Spleen (tissue), 11 donors: ENCODE measurements at regions not wholly inside any gene's neighbourhood (a gene's known extent, or its start where the extent isn't known, plus 50 kb on each side); places are given as distances from the start of the nearest gene placed in this dataset.

Experiments used
- DNase-seq: peaks from one replicate; pipeline ENCODE4 v3.0.0-alpha.2; 2020
- H3K27ac ChIP-seq, 8 donors: fragments of 200-600 bp; sonication (generic) in 7 of 8; 1 replicate in 4 of 8; 2 replicates in 4 of 8; pipeline versions ENCODE4 v1.5.0 to v1.8.0; 2016 to 2021; ENCODE audit warnings: inconsistent platforms in 4 of 8, mild to moderate bottlenecking in 4 of 8, moderate library complexity in 1 of 8
- H3K27me3 ChIP-seq, 7 donors: fragments of 200-600 bp; sonication (generic) in 6 of 7; replicated peaks in 1 of 7; 1 replicate in 4 of 7; 2 replicates in 3 of 7; pipeline versions ENCODE4 v1.5.0 to v1.8.0; 2016 to 2021; ENCODE audit warnings: inconsistent platforms in 3 of 7, mild to moderate bottlenecking in 1 of 7
- H3K36me3 ChIP-seq, 6 donors: fragments of 200-600 bp; sonication (generic) in 5 of 6; 1 replicate in 4 of 6; 2 replicates in 2 of 6; pipeline versions ENCODE4 v1.5.0 to v1.8.0; 2016 to 2021; ENCODE audit warnings: inconsistent platforms in 2 of 6
- H3K4me1 ChIP-seq, 6 donors: fragments of 200-600 bp; sonication (generic) in 5 of 6; 1 replicate in 3 of 6; 2 replicates in 3 of 6; pipeline versions ENCODE4 v1.5.0 to v1.8.0; 2016 to 2021; ENCODE audit warnings: inconsistent platforms in 3 of 6
- H3K4me3 ChIP-seq, 8 donors: fragments of 200-600 bp; sonication (generic) in 7 of 8; 1 replicate in 4 of 8; 2 replicates in 4 of 8; pipeline versions ENCODE4 v1.5.0 to v1.8.0; 2016 to 2021; ENCODE audit warnings: inconsistent platforms in 4 of 8, mild to moderate bottlenecking in 4 of 8, moderate library complexity in 2 of 8
- H3K9me3 ChIP-seq, 8 donors: fragments of 200-600 bp; sonication (generic) in 7 of 8; 1 replicate in 4 of 8; 2 replicates in 4 of 8; pipeline versions ENCODE4 v1.5.0 to v1.8.0; 2016 to 2021; ENCODE audit warnings: inconsistent platforms in 4 of 8
- CTCF ChIP-seq, 11 experiments: fragments of 200-600 bp in 7 of 11; fragments of 450-650 bp in 4 of 11; sonication (generic) in 4 of 11; IDR thresholded peaks in 8 of 11; conservative IDR thresholded peaks in 3 of 11; 1 replicate in 7 of 11; 2 replicates in 4 of 11; pipeline versions ENCODE4 v1.4.0 to v1.8.0; 2016 to 2021; ENCODE audit warnings: antibody characterized with exemption in 11 of 11, inconsistent platforms in 4 of 11, mild to moderate bottlenecking in 1 of 11
- POLR2A ChIP-seq, 3 donors: fragments of 450-650 bp; IDR thresholded peaks; one replicate each; pipeline ENCODE4 v1.5.1; 2017; ENCODE audit warnings: antibody characterized with exemption in 3 of 3, mild to moderate bottlenecking in 1 of 3
- POLR2AphosphoS5 ChIP-seq, 3 donors: sonication (generic); formaldehyde crosslinking; IDR thresholded peaks; one replicate each; pipeline ENCODE4 v1.5.1; 2017; ENCODE audit warnings: antibody characterized with exemption in 3 of 3
- WGBS, 5 donors: extraction: QIAGEN DNeasy Blood & Tissue Kit in 3 of 5; methylation state at CpG; one replicate each; pipeline versions ENCODE4 v1.1.5 to v1.1.7; 2013 to 2018; 5-methylcytosine and 5-hydroxymethylcytosine counted together
- intact Hi-C: fragments of 100-400 bp; cut with DNase I; formaldehyde crosslinking; loops from one replicate; pipeline ENCODE4 v1.15.0; 2023; ENCODE audit warnings: low total_unique reads
- donor health status: healthy with polysubstance abuse.
- donor health status: DM: no; HTN: no; CAD: no; lungs with moderate emphysema.
- donor health status: DM: no; HTN: no; CAD: no.
- donor health status: Bipolar disorder and iron deficiency.
- donor health status: healthy.
- donor health status: DM: no; HTN: no; CAD: no.
- donor health status: DM: yes; HTN: yes; CAD: no.

GRCh38 chr18:71028285-71028762 is 739.5 kb downstream of the SOCS6 start:
- intact Hi-C loops, result no loop called here
- no peak for TF ChIP-seq POLR2A (IDR thresholded peaks at IDR 0.05)
- TF ChIP-seq POLR2AphosphoS5 (IDR thresholded peaks at IDR 0.05), result no peak
- TF ChIP-seq CTCF (IDR thresholded peaks at IDR 0.05 in 8 of 11, conservative IDR thresholded peaks at IDR 0.05 in 3 of 11), result no peak
- Histone ChIP-seq H3K36me3 (no peaks in the 10 kb centered on the region), H3K4me1 (no peaks in the 10 kb centered on the region), H3K27me3 (no peaks in the 10 kb centered on the region), H3K9me3 (peaks cover 0 to 53% (median 13%) of the 10 kb centered on the region in 8 donors), H3K27ac (no peak overlapping the region), H3K4me3 (no peak overlapping the region)
- WGBS, 5 donors, result 78 to 86% (median 84%) methylated on average over 14 to 19 of the region's 19 CpGs
- no peak for DNase-seq

- H3K4me1 ChIP-seq, result no peaks in the 10 kb centered on the region
- no peaks in the 10 kb centered on the region for H3K36me3 ChIP-seq
- no peak for DNase-seq
- no peak for TF ChIP-seq CTCF (IDR thresholded peaks at IDR 0.05 in 8 of 11, conservative IDR thresholded peaks at IDR 0.05 in 3 of 11)
- no peak for TF ChIP-seq POLR2AphosphoS5 (IDR thresholded peaks at IDR 0.05)
- TF ChIP-seq POLR2A (IDR thresholded peaks at IDR 0.05), result no peak
- no peak overlapping the region for H3K27ac ChIP-seq
- WGBS, 5 donors, result 78 to 92% (median 84%) methylated on average over 4 of the region's 4 CpGs
- H3K9me3 ChIP-seq, result peaks cover 0 to 55% (median 13%) of the 10 kb centered on the region in 8 donors
- no peaks in the 10 kb centered on the region for H3K27me3 ChIP-seq
- intact Hi-C loops, result no loop called here
- no peak overlapping the region for H3K4me3 ChIP-seq
Measured at GRCh38 chr18:71027531-71027930, 738.7 kb downstream of the SOCS6 start.

- Histone ChIP-seq H3K27ac (no peak overlapping the region), H3K36me3 (no peaks in the 10 kb centered on the region), H3K9me3 (peaks cover 0 to 42% (median 13%) of the 10 kb centered on the region in 8 donors), H3K27me3 (no peaks in the 10 kb centered on the region), H3K4me3 (no peak overlapping the region), H3K4me1 (no peaks in the 10 kb centered on the region)
- intact Hi-C loops, result no loop called here
- 66 to 82% (median 75%) methylated on average over 6 of the region's 6 CpGs for WGBS, 5 donors
- TF ChIP-seq POLR2AphosphoS5 (IDR thresholded peaks at IDR 0.05) (no peak), CTCF (IDR thresholded peaks at IDR 0.05 in 8 of 11, conservative IDR thresholded peaks at IDR 0.05 in 3 of 11) (no peak), POLR2A (IDR thresholded peaks at IDR 0.05) (no peak)
- no peak for DNase-seq
Measured at GRCh38 chr18:71025505-71026225, 736.8 kb downstream of the SOCS6 start.

GRCh38 chr18:71022389-71022788 is 733.5 kb downstream of the SOCS6 start:
- H3K27me3 ChIP-seq, result no peaks in the 10 kb centered on the region
- 65 to 93% (median 79%) methylated on average over 1 of the region's 1 CpG for WGBS, 5 donors
- no peaks in the 10 kb centered on the region for H3K4me1 ChIP-seq
- peaks cover 0 to 28% (median 10%) of the 10 kb centered on the region in 8 donors for H3K9me3 ChIP-seq
- intact Hi-C loops, result no loop called here
- DNase-seq, result no peak
- H3K36me3 ChIP-seq, result no peaks in the 10 kb centered on the region
- no peak overlapping the region for H3K27ac ChIP-seq
- no peak overlapping the region for H3K4me3 ChIP-seq
- no peak for TF ChIP-seq CTCF (IDR thresholded peaks at IDR 0.05 in 8 of 11, conservative IDR thresholded peaks at IDR 0.05 in 3 of 11)
- TF ChIP-seq POLR2AphosphoS5 (IDR thresholded peaks at IDR 0.05), result no peak
- no peak for TF ChIP-seq POLR2A (IDR thresholded peaks at IDR 0.05)
